ENCODE measurements at regions not wholly inside any gene's neighbourhood (a gene's known extent, or its start where the extent isn't known, plus 50 kb on each side); places are given as distances from the start of the nearest gene placed in this dataset.

GRCh38 chr1:218964471-218965185 is 209.1 kb upstream of the LYPLAL1 start:
- Mint-ChIP-seq H3K4me1 (ENCODE audit: insufficient read depth, unreplicated experiment) (no peaks in the 10 kb centered on the region), H3K27me3 (ENCODE audit: insufficient read depth, unreplicated experiment) (no peaks in the 10 kb centered on the region), H3K9me3 (ENCODE audit: unreplicated experiment) (no peaks in the 10 kb centered on the region), H3K27ac (ENCODE audit: low read depth, unreplicated experiment) (no peak overlapping the region), H3K36me3 (ENCODE audit: insufficient read depth, unreplicated experiment) (no peaks in the 10 kb centered on the region), H3K4me3 (ENCODE audit: unreplicated experiment) (no peak overlapping the region)
- intact Hi-C loops (cut with micrococcal nuclease) = no loop called here
- no peak for DNase-seq (ENCODE audit: unreplicated experiment)
- ChIA-PET CTCF (interaction anchor here (0.6 to 0.7 kb wide), 3 partner anchors 16 to 70 kb away, joined by 3 read pairs; no protein-coding TSS in a partner anchor), POLR2A (no interaction called here)
- BruUV-seq (replicated peaks) = no TSS peak
- no peak for TF ChIP-seq CTCF (IDR thresholded peaks at IDR 0.05; ENCODE audit: unreplicated experiment)

- intact Hi-C loops (cut with micrococcal nuclease) = no loop called here
- Mint-ChIP-seq H3K27ac (ENCODE audit: low read depth, unreplicated experiment) (no peak overlapping the region), H3K4me1 (ENCODE audit: insufficient read depth, unreplicated experiment) (no peaks in the 10 kb centered on the region), H3K9me3 (ENCODE audit: unreplicated experiment) (no peaks in the 10 kb centered on the region), H3K4me3 (ENCODE audit: unreplicated experiment) (no peak overlapping the region), H3K36me3 (ENCODE audit: insufficient read depth, unreplicated experiment) (no peaks in the 10 kb centered on the region), H3K27me3 (ENCODE audit: insufficient read depth, unreplicated experiment) (no peaks in the 10 kb centered on the region)
- CTCF ChIA-PET = interaction anchor here (0.5 to 0.8 kb wide), 3 partner anchors 16 to 650 kb away, joined by 3 to 4 read pairs (median 3); no protein-coding TSS in a partner anchor
- POLR2A ChIA-PET = interaction anchor here (0.6 kb wide), 1 partner anchor 131 kb away, joined by 3 read pairs; no protein-coding TSS in a partner anchor
- no TSS peak for BruUV-seq (replicated peaks)
- TF ChIP-seq CTCF (IDR thresholded peaks at IDR 0.05; ENCODE audit: unreplicated experiment) = no peak
- no peak for DNase-seq (ENCODE audit: unreplicated experiment)
These were observed 207.9 kb upstream of the LYPLAL1 start for GRCh38 chr1:218965821-218966220.

DNA sequence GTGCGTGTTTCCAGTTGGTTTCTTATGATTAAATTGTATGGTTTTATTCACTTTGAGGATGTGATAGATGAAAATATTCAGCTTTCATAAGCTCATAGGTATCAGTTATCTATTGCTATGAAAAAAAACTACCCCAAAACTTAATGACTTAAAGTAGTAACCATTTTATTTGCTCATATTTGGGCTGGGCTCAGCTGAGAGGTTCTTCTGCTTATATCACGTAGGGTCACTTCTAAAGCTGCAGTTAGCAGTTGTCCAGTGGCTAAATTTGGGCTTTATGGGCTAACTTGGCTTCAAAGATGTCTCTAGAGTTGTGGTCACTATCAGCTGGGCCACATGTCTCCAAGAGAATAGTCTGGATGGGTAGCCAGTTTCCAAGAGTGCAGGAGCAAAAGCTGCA is 206.4 kb upstream of the LYPLAL1 start:
- no peaks in the 10 kb centered on the region for H3K4me1 Mint-ChIP-seq (ENCODE audit: insufficient read depth, unreplicated experiment)
- no peak for DNase-seq (ENCODE audit: unreplicated experiment)
- CTCF ChIA-PET = interaction anchor here (0.8 kb wide), 2 partner anchors 16 to 30 kb away, joined by 3 read pairs; no protein-coding TSS in a partner anchor
- H3K9me3 Mint-ChIP-seq (ENCODE audit: unreplicated experiment) = peaks cover 5% of the 10 kb centered on the region
- no peaks in the 10 kb centered on the region for H3K36me3 Mint-ChIP-seq (ENCODE audit: insufficient read depth, unreplicated experiment)
- H3K4me3 Mint-ChIP-seq (ENCODE audit: unreplicated experiment) = no peak overlapping the region
- no peaks in the 10 kb centered on the region for H3K27me3 Mint-ChIP-seq (ENCODE audit: insufficient read depth, unreplicated experiment)
- BruUV-seq (replicated peaks) = no TSS peak
- intact Hi-C loops (cut with micrococcal nuclease) = no loop called here
- POLR2A ChIA-PET = interaction anchor here (0.6 kb wide), 1 partner anchor 41 kb away, joined by 3 read pairs; no protein-coding TSS in a partner anchor
- H3K27ac Mint-ChIP-seq (ENCODE audit: low read depth, unreplicated experiment) = no peak overlapping the region
- TF ChIP-seq CTCF (IDR thresholded peaks at IDR 0.05; ENCODE audit: unreplicated experiment) = no peak

DNA sequence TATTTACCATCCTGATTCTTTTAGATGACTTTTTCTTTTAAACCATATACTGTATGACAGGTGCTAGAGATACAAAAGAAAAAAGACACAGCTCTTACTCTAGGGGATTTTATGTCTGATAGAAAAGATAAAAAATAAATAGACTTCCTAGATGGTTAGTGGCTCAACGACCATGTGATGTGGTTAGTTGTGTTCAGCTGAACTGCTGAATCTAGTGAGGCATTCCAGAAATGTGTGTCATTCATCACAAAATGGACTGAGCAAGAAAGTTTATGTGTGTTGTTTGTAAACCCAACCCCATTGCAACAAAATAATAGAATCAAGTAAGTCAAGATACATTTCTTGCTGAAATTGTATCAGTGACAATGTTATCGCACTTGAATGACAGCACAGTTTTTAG is 205.8 kb upstream of the LYPLAL1 start:
- H3K36me3 Mint-ChIP-seq (ENCODE audit: insufficient read depth, unreplicated experiment) = no peaks in the 10 kb centered on the region
- H3K27ac Mint-ChIP-seq (ENCODE audit: low read depth, unreplicated experiment) = no peak overlapping the region
- BruUV-seq (replicated peaks) = no TSS peak
- H3K27me3 Mint-ChIP-seq (ENCODE audit: insufficient read depth, unreplicated experiment) = no peaks in the 10 kb centered on the region
- no peaks in the 10 kb centered on the region for H3K4me1 Mint-ChIP-seq (ENCODE audit: insufficient read depth, unreplicated experiment)
- no peak for TF ChIP-seq CTCF (IDR thresholded peaks at IDR 0.05; ENCODE audit: unreplicated experiment)
- H3K4me3 Mint-ChIP-seq (ENCODE audit: unreplicated experiment) = no peak overlapping the region
- ChIA-PET POLR2A (no interaction called here), CTCF (interaction anchor here (0.8 kb wide), 1 partner anchor 29 kb away, joined by 3 read pairs; no protein-coding TSS in a partner anchor)
- intact Hi-C loops (cut with micrococcal nuclease) = no loop called here
- no peak for DNase-seq (ENCODE audit: unreplicated experiment)
- H3K9me3 Mint-ChIP-seq (ENCODE audit: unreplicated experiment) = peaks cover 11% of the 10 kb centered on the region
